GM06990 (cell line): ENCODE measurements at regions not wholly inside any gene's neighbourhood (a gene's known extent, or its start where the extent isn't known, plus 50 kb on each side); places are given as distances from the start of the nearest gene placed in this dataset.

ENCODE experiments used
- DNase-seq: peaks from one replicate; pipeline ENCODE4 v3.0.0-alpha.2; 2011; ENCODE audit not compliant: insufficient read length; ENCODE audit errors: extremely low read depth
- H3K27me3 ChIP-seq: replicated peaks from 2 replicates; pipeline ENCODE4 v1.6.0; 2011; ENCODE audit warnings: low read length; ENCODE audit not compliant: control insufficient read depth, insufficient read depth
- H3K36me3 ChIP-seq: 2 replicates; pipeline ENCODE4 v1.5.1; 2011; ENCODE audit warnings: low read length; ENCODE audit not compliant: control insufficient read depth, insufficient read depth
- H3K4me3 ChIP-seq: replicated peaks from 2 replicates; pipeline ENCODE4 v1.5.1; 2011; ENCODE audit warnings: low read depth, mild to moderate bottlenecking, control low read depth, low read length
- CTCF ChIP-seq: IDR thresholded peaks from 2 replicates; pipeline ENCODE4 v1.5.1; 2011; ENCODE audit warnings: low read length, control low read depth, mild to moderate bottlenecking, inconsistent platforms; ENCODE audit not compliant: insufficient read depth, poor library complexity, severe bottlenecking

DNA sequence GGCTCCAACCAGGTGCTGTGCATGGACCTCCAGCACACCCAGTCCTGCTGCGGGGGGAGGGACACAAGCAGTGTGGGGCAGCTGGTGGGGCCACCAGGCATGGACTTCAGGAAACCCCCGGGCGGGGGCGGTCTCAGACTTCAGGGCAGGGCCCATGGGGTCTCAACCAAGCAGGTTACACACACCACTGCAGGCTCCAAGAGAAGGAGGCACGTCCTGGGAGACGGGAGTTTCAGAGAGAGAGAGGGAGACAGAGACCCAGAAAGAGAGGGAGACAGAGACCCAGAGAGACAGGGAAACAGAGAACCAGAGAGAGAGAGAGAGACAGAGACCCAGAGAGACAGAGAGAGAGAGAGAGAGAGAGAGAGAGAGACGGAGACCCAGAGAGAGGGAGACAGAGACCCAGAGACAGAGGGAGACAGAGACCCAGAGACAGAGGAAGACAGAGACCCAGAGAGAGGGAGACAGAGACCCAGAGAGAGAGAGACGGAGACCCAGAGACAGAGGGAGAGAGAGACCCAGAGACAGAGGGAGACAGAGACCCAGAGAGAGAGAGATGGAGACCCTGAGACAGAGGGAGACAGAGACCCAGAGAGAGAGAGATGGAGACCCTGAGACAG is 128.9 kb downstream of the NCOR2 start:
- no peak for DNase-seq
- Histone ChIP-seq H3K27me3 (no peaks in the 10 kb centered on the region), H3K4me3 (no peak overlapping the region), H3K36me3 (peaks cover 26% of the 10 kb centered on the region)
- TF ChIP-seq CTCF: no peak

GRCh38 chr12:124437617-124438436 is 129.6 kb downstream of the NCOR2 start:
- no peaks in the 10 kb centered on the region for H3K27me3 ChIP-seq
- DNase-seq: no peak
- H3K36me3 ChIP-seq: peaks cover 30% of the 10 kb centered on the region
- TF ChIP-seq CTCF: no peak
- no peak overlapping the region for H3K4me3 ChIP-seq

GRCh38 chr12:124437121-124437520 is 130.3 kb downstream of the NCOR2 start:
- peaks cover 29% of the 10 kb centered on the region for H3K36me3 ChIP-seq
- no peak overlapping the region for H3K4me3 ChIP-seq
- no peak for TF ChIP-seq CTCF
- H3K27me3 ChIP-seq: no peaks in the 10 kb centered on the region
- DNase-seq: no peak

- peaks cover 29% of the 10 kb centered on the region for H3K36me3 ChIP-seq
- H3K4me3 ChIP-seq: no peak overlapping the region
- H3K27me3 ChIP-seq: no peaks in the 10 kb centered on the region
- no peak for TF ChIP-seq CTCF
- DNase-seq: no peak
Observed at GRCh38 chr12:124436366-124436765, 131.0 kb downstream of the NCOR2 start.

- no peak for DNase-seq
- Histone ChIP-seq H3K4me3 (no peak overlapping the region), H3K27me3 (no peaks in the 10 kb centered on the region), H3K36me3 (peaks cover 28% of the 10 kb centered on the region)
- no peak for TF ChIP-seq CTCF
Observed at GRCh38 chr12:124435806-124436345, 131.5 kb downstream of the NCOR2 start.
